Bronchial epithelial cell (primary cell): ENCODE measurements at regions not wholly inside any gene's neighbourhood (a gene's known extent, or its start where the extent isn't known, plus 50 kb on each side); places are given as distances from the start of the nearest gene placed in this dataset.

Experiments used
- DNase-seq: peaks from one replicate; pipeline ENCODE4 v3.0.0-alpha.2; 2010; ENCODE audit warnings: low read depth
- FAIRE-seq: peaks from 2 replicates; lab custom pipeline; 2011; peaks lifted over from hg19 to GRCh38; lab: Jason Lieb, UNC
- H3K27me3 ChIP-seq: 2 replicates; pipeline ENCODE4 v1.5.1; 2011; ENCODE audit warnings: low read length; ENCODE audit not compliant: control insufficient read depth, insufficient read depth
- H3K36me3 ChIP-seq: 2 replicates; pipeline ENCODE4 v1.5.1; 2011; ENCODE audit warnings: low read length; ENCODE audit not compliant: control insufficient read depth, insufficient read depth
- H3K4me3 ChIP-seq: 2 replicates; pipeline ENCODE4 v1.5.1; 2011; ENCODE audit warnings: mild to moderate bottlenecking, low read depth, low read length, control low read depth
- CTCF ChIP-seq: IDR thresholded peaks from 2 replicates; pipeline ENCODE4 v1.5.1; 2011; ENCODE audit warnings: mild to moderate bottlenecking, moderate library complexity, low read length, control low read depth, inconsistent platforms; ENCODE audit not compliant: insufficient read depth, severe bottlenecking

GRCh38 chr1:117268535-117269455, 58.1 kb upstream of the VTCN1 start:
- DNase-seq: peak; percentile 35
- H3K36me3 ChIP-seq: no peaks in the 10 kb centered on the region
- H3K4me3 ChIP-seq: no peak overlapping the region
- no peak for TF ChIP-seq CTCF
- H3K27me3 ChIP-seq: no peaks in the 10 kb centered on the region
- FAIRE-seq: no peak

GRCh38 chr1:117267232-117267774, 56.6 kb upstream of the VTCN1 start:
- no peak for FAIRE-seq
- Histone ChIP-seq H3K36me3 (no peaks in the 10 kb centered on the region), H3K27me3 (no peaks in the 10 kb centered on the region), H3K4me3 (no peak overlapping the region)
- no peak for TF ChIP-seq CTCF
- no peak for DNase-seq

GRCh38 chr1:117262976-117263375, 52.2 kb upstream of the VTCN1 start:
- FAIRE-seq (no peak), DNase-seq (no peak)
- H3K36me3 ChIP-seq: no peaks in the 10 kb centered on the region
- TF ChIP-seq CTCF: no peak
- H3K27me3 ChIP-seq: no peaks in the 10 kb centered on the region
- H3K4me3 ChIP-seq: no peak overlapping the region

- no peak for DNase-seq
- Histone ChIP-seq H3K4me3 (no peak overlapping the region), H3K36me3 (no peaks in the 10 kb centered on the region), H3K27me3 (no peaks in the 10 kb centered on the region)
- no peak for TF ChIP-seq CTCF
- no peak for FAIRE-seq
Measured at GRCh38 chr1:117261424-117261785, 50.7 kb upstream of the VTCN1 start.

- DNase-seq (no peak), FAIRE-seq (no peak)
- Histone ChIP-seq H3K36me3 (no peaks in the 10 kb centered on the region), H3K27me3 (no peaks in the 10 kb centered on the region), H3K4me3 (no peak overlapping the region)
- TF ChIP-seq CTCF: no peak
Measured at GRCh38 chr1:117260761-117261423, 50.2 kb upstream of the VTCN1 start.
